ENCODE measurements at regions not wholly inside any gene's neighbourhood (a gene's known extent, or its start where the extent isn't known, plus 50 kb on each side); places are given as distances from the start of the nearest gene placed in this dataset.
"Not testable (repeated sequence)": the region's sequence is repeated elsewhere in the genome, so short reads cannot be mapped to it uniquely, and the experiment has no call there.

DNA sequence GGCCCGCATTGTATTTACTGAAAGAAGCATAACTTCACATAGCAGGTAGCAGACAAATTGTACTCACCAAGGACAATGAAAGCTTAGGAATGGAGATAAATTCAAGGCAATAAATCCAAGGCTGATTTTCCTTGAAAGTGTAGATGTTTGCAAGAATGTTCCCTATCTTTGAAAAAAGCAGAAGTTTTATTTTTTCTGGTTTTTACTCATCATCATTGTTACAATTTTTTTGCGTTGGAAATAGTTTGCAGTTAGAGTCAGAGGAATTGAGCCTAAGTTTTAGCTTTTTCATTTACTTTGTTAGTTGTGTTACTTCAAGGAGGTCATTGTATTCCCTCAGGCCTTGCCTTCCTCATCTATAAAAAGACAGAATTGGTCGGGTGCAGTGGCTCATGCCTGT lies 213.9 kb upstream of the TBL1XR1 start:
- H3K79me2 ChIP-seq (ENCODE audit: insufficient read depth, low read length), result no peaks in the 10 kb centered on the region
- intact Hi-C loops (cut with micrococcal nuclease; ENCODE audit: unreplicated experiment), result no loop called here
- WGBS (ENCODE audit: low lambda C conversion rate), result 65% methylated on average over 3 of the region's 3 CpGs
- H3K36me3 ChIP-seq (replicated peaks in 1 of 2; ENCODE audit: control insufficient read depth in 1 of 2, insufficient read depth in 2 of 2, low read length in 2 of 2), result no peaks in the 10 kb centered on the region
- H3K4me3 ChIP-seq (replicated peaks in 1 of 3; ENCODE audit: insufficient read depth in 1 of 3, low read depth in 2 of 3, low read length in 3 of 3), result no peak overlapping the region
- no peak overlapping the region for H3K27ac ChIP-seq (ENCODE audit: extremely low read length, insufficient read depth, low read length)
- in situ Hi-C loops (cut with HindIII; ENCODE audit: extremely low pct_ligation_motif_present, low pct_unique_long_range_greater_than_20kb), result no loop called here
- H3K4me1 ChIP-seq (ENCODE audit: insufficient read depth, low read length), result peaks cover 8% of the 10 kb centered on the region; the same call in 1 of the 2 replicates
- DNase-seq (ENCODE audit: low spot score) (no peak), ATAC-seq (no peak), FAIRE-seq (no peak)
- BruUV-seq (replicated peaks), result no TSS peak
- ChIA-PET CTCF (ENCODE audit: low intra/inter-chr PET ratio, low total read pairs) (no interaction called here), POLR2A (no interaction called here)
- no peaks in the 10 kb centered on the region for H3K27me3 ChIP-seq (ENCODE audit: control insufficient read depth in 1 of 2, insufficient read depth in 2 of 2, low read length in 2 of 2)
- no peaks in the 10 kb centered on the region for H4K20me1 ChIP-seq (ENCODE audit: insufficient read depth, low read length)
- no peak overlapping the region; the same call in 1 of the 2 replicates for H3K4me2 ChIP-seq (ENCODE audit: low read depth, low read length)
- H3K9me3 ChIP-seq (ENCODE audit: low read length), result no peaks in the 10 kb centered on the region
- H2AFZ ChIP-seq (ENCODE audit: low read length), result no peak overlapping the region
- no peak for TF ChIP-seq HNRNPK (IDR thresholded peaks at IDR 0.05; ENCODE audit: low read depth, low read length, poor library complexity, severe bottlenecking)
- TF ChIP-seq, protein P1, sequence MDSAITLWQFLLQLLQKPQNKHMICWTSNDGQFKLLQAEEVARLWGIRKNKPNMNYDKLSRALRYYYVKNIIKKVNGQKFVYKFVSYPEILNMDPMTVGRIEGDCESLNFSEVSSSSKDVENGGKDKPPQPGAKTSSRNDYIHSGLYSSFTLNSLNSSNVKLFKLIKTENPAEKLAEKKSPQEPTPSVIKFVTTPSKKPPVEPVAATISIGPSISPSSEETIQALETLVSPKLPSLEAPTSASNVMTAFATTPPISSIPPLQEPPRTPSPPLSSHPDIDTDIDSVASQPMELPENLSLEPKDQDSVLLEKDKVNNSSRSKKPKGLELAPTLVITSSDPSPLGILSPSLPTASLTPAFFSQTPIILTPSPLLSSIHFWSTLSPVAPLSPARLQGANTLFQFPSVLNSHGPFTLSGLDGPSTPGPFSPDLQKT (CRISPR knock-in tag; IDR thresholded peaks at IDR 0.05; ENCODE audit: borderline replicate concordance), result no peak
- TF ChIP-seq MXD4 (CRISPR knock-in tag; IDR thresholded peaks at IDR 0.05), result no peak
- TF ChIP-seq, protein P2, sequence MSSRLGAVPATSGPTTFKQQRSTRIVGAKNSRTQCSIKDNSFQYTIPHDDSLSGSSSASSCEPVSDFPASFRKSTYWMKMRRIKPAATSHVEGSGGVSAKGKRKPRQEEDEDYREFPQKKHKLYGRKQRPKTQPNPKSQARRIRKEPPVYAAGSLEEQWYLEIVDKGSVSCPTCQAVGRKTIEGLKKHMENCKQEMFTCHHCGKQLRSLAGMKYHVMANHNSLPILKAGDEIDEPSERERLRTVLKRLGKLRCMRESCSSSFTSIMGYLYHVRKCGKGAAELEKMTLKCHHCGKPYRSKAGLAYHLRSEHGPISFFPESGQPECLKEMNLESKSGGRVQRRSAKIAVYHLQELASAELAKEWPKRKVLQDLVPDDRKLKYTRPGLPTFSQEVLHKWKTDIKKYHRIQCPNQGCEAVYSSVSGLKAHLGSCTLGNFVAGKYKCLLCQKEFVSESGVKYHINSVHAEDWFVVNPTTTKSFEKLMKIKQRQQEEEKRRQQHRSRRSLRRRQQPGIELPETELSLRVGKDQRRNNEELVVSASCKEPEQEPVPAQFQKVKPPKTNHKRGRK (CRISPR knock-in tag; IDR thresholded peaks at IDR 0.05), result no peak
- TF ChIP-seq MBNL3 (CRISPR knock-in tag; conservative IDR thresholded peaks at IDR 0.05), result no peak
- H3K9ac ChIP-seq (ENCODE audit: insufficient read depth, low read depth, low read length), result no peak overlapping the region

DNA sequence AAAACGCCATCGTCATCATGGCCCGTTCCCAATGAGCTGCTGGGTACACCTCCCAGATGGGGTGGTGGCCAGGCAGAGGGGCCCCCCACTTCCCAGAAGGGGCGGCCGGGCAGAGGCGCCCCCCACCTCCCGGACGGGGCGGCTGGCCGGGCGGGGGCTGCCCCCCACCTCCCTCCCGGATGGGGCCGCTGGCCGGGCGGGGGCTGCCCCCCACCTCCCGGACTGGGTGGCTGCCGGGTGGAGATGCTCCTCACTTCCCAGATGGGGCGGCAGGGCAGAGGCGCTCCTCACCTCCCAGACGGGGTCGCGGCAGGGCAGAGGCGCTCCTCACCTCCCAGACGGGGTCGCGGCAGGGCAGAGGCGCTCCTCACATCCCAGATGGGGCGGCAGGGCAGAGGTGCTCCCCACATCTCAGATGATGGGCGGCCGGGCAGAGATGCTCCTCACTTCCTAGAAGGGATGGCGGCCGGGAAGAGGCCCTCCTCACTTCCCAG lies 215.4 kb upstream of the TBL1XR1 start:
- H3K27me3 ChIP-seq (ENCODE audit: control insufficient read depth in 1 of 2, insufficient read depth in 2 of 2, low read length in 2 of 2); H3K4me3 ChIP-seq (replicated peaks in 1 of 3; ENCODE audit: insufficient read depth in 1 of 3, low read depth in 2 of 3, low read length in 3 of 3); H3K27ac ChIP-seq (ENCODE audit: extremely low read length, insufficient read depth, low read length); H3K4me2 ChIP-seq (ENCODE audit: low read depth, low read length); DNase-seq (ENCODE audit: low spot score); H3K9ac ChIP-seq (ENCODE audit: insufficient read depth, low read depth, low read length); in situ Hi-C loops (cut with HindIII; ENCODE audit: extremely low pct_ligation_motif_present, low pct_unique_long_range_greater_than_20kb); H3K36me3 ChIP-seq (replicated peaks in 1 of 2; ENCODE audit: control insufficient read depth in 1 of 2, insufficient read depth in 2 of 2, low read length in 2 of 2); BruUV-seq (replicated peaks); POLR2A ChIA-PET; FAIRE-seq; ATAC-seq; CTCF ChIA-PET (ENCODE audit: low intra/inter-chr PET ratio, low total read pairs); H4K20me1 ChIP-seq (ENCODE audit: insufficient read depth, low read length); H3K9me3 ChIP-seq (ENCODE audit: low read length); H3K79me2 ChIP-seq (ENCODE audit: insufficient read depth, low read length); H2AFZ ChIP-seq (ENCODE audit: low read length); intact Hi-C loops (cut with micrococcal nuclease; ENCODE audit: unreplicated experiment); H3K4me1 ChIP-seq (ENCODE audit: insufficient read depth, low read length): not testable (repeated sequence)
- WGBS (ENCODE audit: low lambda C conversion rate), result 77% methylated on average over 12 of the region's 32 CpGs
